ENCODE measurements at regions not wholly inside any gene's neighbourhood (a gene's known extent, or its start where the extent isn't known, plus 50 kb on each side); places are given as distances from the start of the nearest gene placed in this dataset.

GRCh38 chr3:160141485-160142185, 83.6 kb upstream of the C3orf80 start (continued):
- TF ChIP-seq KDM4A (IDR thresholded peaks at IDR 0.05; ENCODE audit: low read depth, low read length, severe bottlenecking) = no peak

Measured in H1 (cell line).